GM21786 (cell line): ENCODE measurements at regions not wholly inside any gene's neighbourhood (a gene's known extent, or its start where the extent isn't known, plus 50 kb on each side); places are given as distances from the start of the nearest gene placed in this dataset.
"Not testable (repeated sequence)": the region's sequence is repeated elsewhere in the genome, so short reads cannot be mapped to it uniquely, and the experiment has no call there.

Experiments used
- ATAC-seq: cut with Tn5 transposase; IDR thresholded peaks from one replicate; pipeline ENCODE4 v1.9.1; 2021; ENCODE audit not compliant: unreplicated experiment

- no peak for ATAC-seq
These were observed 1316.5 kb downstream of the BRD1 start for GRCh38 chr22:48511211-48511610.

GRCh38 chr22:48510599-48510998 lies 1317.1 kb downstream of the BRD1 start:
- no peak for ATAC-seq

GRCh38 chr22:48507595-48508350 lies 1319.9 kb downstream of the BRD1 start:
- ATAC-seq, result no peak

GRCh38 chr22:48507171-48507570 lies 1320.5 kb downstream of the BRD1 start:
- no peak for ATAC-seq

- no peak for ATAC-seq
These were observed 1321.0 kb downstream of the BRD1 start for GRCh38 chr22:48506506-48507145.

- ATAC-seq, result no peak
These were observed 1321.8 kb downstream of the BRD1 start for GRCh38 chr22:48505891-48506290.

- ATAC-seq, result no peak
These were observed 1323.0 kb downstream of the BRD1 start for GRCh38 chr22:48504519-48505140.

- ATAC-seq, result no peak
These were observed 1323.8 kb downstream of the BRD1 start for GRCh38 chr22:48503876-48504275.

GRCh38 chr22:48503035-48503625 lies 1324.5 kb downstream of the BRD1 start:
- no peak for ATAC-seq

GRCh38 chr22:48501231-48501750 lies 1326.4 kb downstream of the BRD1 start:
- ATAC-seq, result no peak

- no peak for ATAC-seq
These were observed 1327.0 kb downstream of the BRD1 start for GRCh38 chr22:48500471-48501230.

- ATAC-seq, result no peak
These were observed 1327.9 kb downstream of the BRD1 start for GRCh38 chr22:48499456-48500425.

GRCh38 chr22:48498526-48499331 lies 1328.9 kb downstream of the BRD1 start:
- no peak for ATAC-seq

- not testable (repeated sequence) for ATAC-seq
These were observed 1329.7 kb downstream of the BRD1 start for GRCh38 chr22:48497743-48498520.

GRCh38 chr22:48496987-48497650 lies 1330.6 kb downstream of the BRD1 start:
- ATAC-seq, result no peak

GRCh38 chr22:48496226-48496845 lies 1331.3 kb downstream of the BRD1 start:
- no peak for ATAC-seq

- ATAC-seq, result no peak
These were observed 1332.0 kb downstream of the BRD1 start for GRCh38 chr22:48495751-48496080.
